Activated CD4-positive, CD25-positive, alpha-beta regulatory T cell (primary cell): ENCODE measurements at regions not wholly inside any gene's neighbourhood (a gene's known extent, or its start where the extent isn't known, plus 50 kb on each side); places are given as distances from the start of the nearest gene placed in this dataset.
A peak's percentile ranks its signal among the peaks of the same experiment; 100 is the strongest.
"Not testable (repeated sequence)": the region's sequence is repeated elsewhere in the genome, so short reads cannot be mapped to it uniquely, and the experiment has no call there.

Experiments
- DNase-seq, 4 experiments: peaks; one replicate each; lab custom pipeline; 2025; lab: John Stamatoyannopoulos, UW

DNA sequence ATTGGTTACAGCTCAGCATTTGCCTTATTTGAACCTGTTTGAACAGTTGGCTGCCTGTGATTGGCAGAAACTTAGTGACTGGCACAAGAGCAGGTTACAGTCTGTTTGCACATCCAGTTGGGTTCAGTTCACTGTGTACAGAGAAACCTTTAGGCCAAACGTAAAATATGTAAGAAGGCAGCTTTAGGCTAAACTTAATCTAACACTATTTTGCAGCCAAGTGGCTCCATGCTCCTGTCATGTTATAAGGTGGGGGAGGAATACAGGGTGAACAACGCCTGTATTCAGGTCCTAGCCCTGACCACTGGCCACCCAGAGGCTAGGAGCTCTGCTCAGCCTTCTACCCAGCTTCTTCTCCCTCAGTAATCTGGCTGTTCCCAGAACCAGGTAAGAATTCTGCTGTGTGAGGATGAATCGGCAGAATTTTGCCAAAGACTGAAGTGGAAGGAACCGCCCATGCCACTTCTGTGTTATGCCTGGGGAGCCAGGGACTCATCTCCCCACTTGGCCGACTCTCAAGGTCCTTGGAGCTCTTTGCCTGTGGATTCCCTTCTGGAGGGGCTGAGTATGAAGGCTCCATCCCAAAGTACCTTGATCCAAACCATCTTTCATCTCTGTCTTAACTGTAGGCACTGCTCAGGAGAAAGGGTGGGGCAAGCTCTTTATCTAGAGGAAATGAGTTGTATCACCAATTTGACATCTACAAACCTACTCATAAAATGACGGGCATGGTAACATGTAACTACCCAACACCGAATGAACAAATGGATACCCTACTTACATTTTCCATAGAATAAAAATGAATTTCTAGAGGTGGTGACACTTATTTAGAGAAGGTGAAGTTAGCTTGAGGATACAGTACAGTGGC, 164.4 kb upstream of the NAMPT start:
- no peak for DNase-seq

GRCh38 chr7:106448346-106448991, 163.7 kb upstream of the NAMPT start:
- DNase-seq = no peak

GRCh38 chr7:106447318-106447847, 162.6 kb upstream of the NAMPT start:
- DNase-seq = no peak

DNA sequence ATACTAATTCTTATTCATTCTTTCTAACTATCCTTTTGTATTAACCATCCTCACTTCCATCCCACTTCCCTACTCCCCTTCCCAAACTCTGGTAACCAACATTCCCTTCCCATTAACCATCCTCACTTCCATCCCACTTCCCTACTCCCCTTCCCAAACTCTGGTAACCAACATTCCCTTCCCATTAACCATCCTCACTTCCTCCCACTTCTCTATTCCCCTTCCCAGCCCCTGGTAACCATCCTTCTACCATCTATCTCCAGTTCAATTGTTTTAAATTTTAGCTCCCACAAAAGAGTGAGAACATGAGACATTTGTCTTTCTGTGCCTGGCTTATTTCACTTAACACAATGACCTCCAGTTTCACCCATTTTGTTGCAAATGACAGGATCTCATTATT, 160.6 kb upstream of the NAMPT start:
- DNase-seq = not testable (repeated sequence)

- no peak for DNase-seq
Measured at GRCh38 chr7:106444068-106444655, 159.4 kb upstream of the NAMPT start.

DNA sequence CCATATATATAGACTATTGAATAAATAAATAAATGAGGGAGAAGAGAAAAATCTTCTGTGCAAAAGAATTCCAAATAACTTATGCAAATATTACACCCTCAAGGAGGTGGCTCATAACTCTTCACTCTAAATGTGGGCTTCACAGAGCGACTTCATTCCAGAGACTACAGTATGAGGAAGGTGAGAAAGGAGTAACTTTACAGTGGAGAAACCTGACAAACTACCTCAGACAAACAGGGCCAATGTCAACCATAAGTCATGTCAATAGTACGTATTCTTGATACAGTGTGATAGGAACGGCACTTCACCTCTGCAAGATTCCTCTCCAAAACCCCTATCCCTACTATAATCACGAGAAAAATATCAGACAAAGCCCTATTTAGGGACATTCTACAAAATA, 158.4 kb upstream of the NAMPT start:
- DNase-seq = no peak

- DNase-seq = no peak
Measured at GRCh38 chr7:106442476-106442875, 157.7 kb upstream of the NAMPT start.

DNA sequence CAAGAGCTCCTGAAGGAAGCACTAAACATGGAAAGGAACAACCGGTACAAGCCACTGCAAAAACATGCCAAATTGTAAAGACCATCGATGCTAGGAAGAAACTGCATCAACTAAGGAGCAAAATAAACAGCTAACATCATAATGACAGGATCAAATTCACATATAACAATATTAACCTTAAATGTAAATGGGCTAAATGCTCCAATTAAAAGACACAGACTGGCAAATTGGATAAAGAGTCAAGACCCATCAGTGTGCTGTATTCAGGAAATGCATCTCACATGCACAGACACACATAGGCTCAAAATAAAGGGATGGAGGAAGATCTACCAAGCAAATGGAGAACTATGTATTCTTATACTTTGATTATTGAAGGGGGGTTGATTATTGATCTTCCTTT, 156.6 kb upstream of the NAMPT start:
- DNase-seq = not testable (repeated sequence)

GRCh38 chr7:106436933-106437332, 152.2 kb upstream of the NAMPT start:
- not testable (repeated sequence) for DNase-seq

- DNase-seq = no peak
Measured at GRCh38 chr7:106433377-106433776, 148.6 kb upstream of the NAMPT start.

GRCh38 chr7:106430535-106431455, 146.0 kb upstream of the NAMPT start:
- no peak for DNase-seq

- no peak for DNase-seq
Measured at GRCh38 chr7:106430103-106430502, 145.3 kb upstream of the NAMPT start.

GRCh38 chr7:106426803-106427202, 142.0 kb upstream of the NAMPT start:
- DNase-seq = no peak

DNA sequence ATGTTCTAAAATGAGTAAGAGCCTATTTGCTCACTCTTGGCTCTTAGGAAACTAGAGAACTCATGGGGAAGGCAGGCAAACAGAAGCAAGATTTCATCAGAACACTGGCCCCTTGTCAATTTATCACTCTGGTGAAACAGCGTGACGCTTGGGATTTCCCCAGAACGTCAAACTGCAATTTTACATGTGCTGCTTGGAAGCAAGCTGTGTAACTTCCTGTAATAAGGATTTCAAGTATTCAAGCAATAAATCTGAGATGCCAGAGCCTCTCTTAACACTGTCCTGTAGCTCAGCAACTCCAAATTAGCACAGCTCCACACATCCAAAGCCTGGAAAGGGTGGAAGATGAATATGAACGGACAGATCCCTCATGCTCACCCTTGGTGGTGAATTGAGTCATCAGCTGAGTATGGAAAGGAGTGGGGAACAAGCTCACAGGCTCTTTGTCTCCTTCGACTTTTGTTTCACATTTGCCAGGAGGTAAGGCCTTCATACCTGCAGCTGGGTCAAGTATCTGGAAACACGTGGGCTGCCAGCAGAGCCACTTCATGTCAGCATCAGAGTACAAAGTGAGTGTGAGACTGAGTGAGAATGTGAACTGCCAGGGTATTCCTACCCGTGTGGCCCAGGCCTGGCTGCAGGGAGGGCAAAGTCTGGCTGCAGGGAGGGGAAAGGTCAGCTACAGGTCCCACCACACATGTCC, 140.4 kb upstream of the NAMPT start:
- peak in 1 of 4 experiments; percentile 49 for DNase-seq

DNA sequence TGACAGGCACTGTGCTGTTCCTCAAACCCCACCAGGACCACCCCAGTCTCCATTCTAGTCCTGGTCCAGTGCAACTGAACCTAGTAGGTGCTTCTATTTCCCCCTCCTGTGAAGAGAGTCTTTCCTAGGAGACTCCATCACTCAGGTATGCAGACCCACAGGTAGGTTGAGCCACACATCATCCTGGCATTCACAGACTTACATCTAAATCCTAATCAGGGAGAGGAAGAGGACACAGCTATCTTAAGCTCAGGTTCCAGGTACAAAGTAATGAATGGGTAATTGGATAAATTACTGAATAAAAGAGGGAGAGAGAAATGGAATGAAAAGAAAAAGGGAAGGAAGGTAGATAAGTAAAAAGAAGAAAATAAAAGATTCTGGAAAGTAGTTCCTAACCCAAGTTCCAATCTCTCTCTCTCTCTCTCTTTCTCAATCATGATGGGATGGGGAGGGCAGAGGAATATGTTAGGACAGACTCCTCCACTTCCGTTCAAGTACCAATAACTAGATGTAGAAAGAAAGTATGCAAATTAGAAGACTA, 139.8 kb upstream of the NAMPT start:
- DNase-seq = no peak

DNA sequence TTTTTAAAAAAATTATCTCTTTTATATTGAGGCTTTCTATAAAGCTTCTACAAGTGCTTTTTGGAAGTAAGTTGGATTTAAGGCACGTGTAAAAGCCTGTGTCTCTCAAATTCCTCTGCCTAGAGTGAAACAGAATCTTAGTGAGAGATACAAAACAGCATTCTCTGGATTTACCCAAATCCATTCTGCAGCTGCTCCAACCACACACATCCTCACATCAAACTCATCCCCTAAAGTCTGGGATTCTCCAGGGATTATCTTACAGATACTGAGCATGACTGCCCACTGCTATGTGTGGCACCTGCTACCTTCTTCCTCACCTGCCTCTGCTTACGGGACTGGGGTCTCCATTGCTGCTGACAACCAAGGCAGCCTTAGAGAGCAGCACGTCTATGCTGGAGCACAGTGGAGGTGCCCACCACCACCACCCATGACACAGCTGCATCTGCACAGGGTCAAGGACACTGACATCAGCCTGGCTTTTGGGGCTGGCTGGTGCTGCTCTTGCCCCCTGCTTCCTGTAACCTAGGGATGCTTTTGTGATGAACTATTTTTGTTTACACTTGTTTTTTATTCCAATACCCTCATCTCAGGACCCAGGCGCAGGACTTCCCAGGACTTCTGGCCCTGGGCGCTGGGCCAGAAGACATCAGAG, 139.2 kb upstream of the NAMPT start:
- DNase-seq = no peak

- DNase-seq = no peak
Measured at GRCh38 chr7:106423111-106423510, 138.3 kb upstream of the NAMPT start.

GRCh38 chr7:106421181-106421762, 136.5 kb upstream of the NAMPT start:
- DNase-seq = no peak

DNA sequence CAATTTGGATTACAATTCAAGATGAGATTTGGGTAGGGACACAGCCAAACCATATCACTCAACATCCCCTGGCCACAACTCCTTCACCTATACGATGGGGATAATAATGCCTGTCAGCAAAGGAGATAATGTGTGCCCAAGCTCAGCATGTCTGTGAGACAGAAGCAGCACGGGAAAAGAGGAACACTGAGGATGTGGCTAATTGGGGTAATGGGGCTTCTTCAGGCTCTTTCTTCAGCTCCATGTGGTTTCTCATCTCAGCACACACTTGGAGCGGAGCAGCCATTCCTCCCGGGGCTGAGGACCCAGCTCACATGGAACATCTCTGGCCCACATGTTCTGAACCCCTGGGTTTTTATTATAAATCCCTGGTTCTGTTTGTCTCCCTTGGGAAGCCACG, 136.0 kb upstream of the NAMPT start:
- no peak for DNase-seq

GRCh38 chr7:106420210-106420609, 135.4 kb upstream of the NAMPT start:
- no peak for DNase-seq
